SIG-M5 treated with dmso at 0.1 percent for 504 hours (cell line): ENCODE measurements at regions not wholly inside any gene's neighbourhood (a gene's known extent, or its start where the extent isn't known, plus 50 kb on each side); places are given as distances from the start of the nearest gene placed in this dataset.
A peak's percentile ranks its signal among the peaks of the same experiment; 100 is the strongest.

Experiments
- DNase-seq: peaks from one replicate; lab custom pipeline; 2025; ENCODE audit not compliant: unreplicated experiment; lab: John Stamatoyannopoulos, UW

DNA sequence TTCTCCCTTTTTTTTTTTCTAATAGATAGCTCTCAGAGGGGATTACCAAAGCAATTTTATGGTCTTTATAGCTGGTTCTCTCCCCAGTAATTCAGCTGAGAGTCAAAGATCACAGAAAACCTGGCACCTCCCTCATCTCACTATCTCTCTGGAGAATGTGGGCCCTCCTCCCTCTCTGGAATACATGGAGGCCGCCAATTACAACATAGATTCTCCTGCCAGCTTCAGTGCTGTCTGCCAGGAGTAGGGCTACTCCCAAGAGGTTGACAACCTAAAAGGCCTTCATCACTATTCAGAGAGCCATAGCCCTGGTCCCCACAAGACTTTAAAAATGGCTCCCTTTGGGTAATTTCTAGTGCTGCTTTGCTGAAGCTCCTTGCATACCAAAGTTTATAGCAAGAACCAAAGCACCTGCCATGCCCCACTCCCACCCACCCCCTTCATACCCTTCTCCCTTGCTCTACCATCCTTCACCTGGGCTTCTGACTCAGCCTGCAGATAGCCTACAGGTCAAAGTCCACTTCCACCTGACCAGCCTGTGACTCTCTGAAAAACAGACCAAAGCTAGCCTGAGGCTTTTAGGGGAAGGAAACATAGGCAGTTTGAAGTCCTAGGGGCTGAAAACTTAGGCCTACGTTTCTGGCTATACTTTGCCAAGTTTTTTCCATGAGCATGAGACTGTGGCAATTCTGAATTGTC is 472.3 kb downstream of the TNS1 start:
- no peak for DNase-seq

DNA sequence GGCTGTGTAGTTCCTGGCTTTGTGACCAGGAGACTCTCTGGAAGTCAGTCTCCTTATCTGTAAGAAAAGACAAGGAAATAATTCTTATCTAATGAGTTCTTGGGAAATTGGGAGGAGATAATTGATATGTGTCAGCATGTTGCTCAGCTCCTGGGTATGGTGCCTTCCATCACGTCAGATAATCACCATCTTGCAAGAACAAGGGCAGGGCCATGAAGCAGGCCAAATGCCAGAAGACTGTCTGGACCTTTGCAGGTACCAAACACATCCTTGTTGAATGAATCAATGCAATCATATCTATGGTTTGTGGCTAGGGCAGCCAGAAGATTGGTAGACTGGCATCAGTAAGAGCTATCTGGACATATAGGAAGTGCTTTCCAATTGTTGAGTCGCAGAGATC is 473.5 kb downstream of the TNS1 start:
- no peak for DNase-seq

DNA sequence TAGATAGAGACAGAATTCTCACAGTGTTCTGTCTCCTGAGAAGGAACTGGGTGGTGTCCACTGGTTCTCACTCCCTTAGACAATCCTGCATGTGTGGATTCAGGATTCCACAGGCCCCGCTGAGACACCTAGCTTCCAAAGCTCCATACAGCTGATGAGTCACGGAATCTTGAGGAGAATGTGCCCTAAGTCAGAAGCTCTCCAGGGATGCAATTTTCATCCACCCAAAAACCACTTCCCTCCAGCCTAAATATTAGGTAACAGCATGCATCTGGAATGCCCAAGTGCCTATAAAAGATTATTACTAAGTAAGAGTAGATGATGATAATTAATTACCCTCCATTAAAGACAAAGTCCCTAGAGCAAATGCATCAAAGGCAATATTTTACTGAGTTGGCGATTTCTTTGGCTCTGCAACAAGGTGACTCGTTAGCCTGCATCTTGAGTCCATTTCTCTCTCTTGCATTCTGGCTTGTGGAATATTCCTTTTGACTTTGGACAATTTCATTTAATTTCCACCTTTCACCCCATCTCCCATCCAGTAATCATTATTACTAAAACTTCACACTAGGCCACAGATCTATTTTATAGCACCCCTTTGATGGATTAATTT is 475.1 kb downstream of the TNS1 start:
- no peak for DNase-seq

DNA sequence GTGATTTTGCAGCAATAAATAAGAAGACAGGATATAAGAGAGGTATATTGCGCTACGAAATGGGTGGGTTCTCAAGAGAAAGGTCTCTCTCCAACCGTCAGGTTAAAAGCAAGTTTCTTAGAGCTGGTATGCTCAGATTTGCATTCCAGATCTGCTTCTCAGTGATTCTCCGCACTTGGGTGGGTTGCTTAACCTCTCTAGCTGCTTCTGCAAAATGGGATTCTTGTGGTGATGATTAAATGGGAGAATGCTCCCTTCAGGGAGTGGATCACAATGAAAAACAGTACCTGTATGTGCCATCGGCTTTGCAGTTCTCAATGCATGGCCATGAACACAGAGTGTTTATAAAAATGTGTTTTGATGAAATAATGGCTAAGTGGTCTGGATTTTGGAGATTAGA is 477.7 kb downstream of the TNS1 start:
- DNase-seq: no peak

DNA sequence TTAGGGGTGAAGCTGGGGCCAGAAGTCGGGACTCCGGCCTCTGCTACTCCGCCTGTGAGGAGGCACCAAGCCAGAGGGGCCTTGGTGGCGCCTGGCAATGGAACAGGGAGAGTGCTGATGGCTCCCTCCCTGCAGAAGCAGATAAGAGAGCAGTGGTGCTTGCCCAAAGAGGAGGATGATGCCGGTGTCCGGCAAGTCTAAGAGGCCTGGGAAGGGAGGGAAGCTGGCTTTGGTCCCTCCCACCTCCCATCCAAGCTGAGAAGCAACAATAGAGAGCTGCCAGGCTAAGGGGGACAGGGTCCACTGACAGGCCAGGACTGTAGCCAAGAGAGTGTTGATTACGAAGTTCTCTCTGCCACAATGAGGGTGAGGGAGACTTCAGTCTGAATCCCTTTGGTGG is 479.5 kb downstream of the TNS1 start:
- DNase-seq: no peak

DNA sequence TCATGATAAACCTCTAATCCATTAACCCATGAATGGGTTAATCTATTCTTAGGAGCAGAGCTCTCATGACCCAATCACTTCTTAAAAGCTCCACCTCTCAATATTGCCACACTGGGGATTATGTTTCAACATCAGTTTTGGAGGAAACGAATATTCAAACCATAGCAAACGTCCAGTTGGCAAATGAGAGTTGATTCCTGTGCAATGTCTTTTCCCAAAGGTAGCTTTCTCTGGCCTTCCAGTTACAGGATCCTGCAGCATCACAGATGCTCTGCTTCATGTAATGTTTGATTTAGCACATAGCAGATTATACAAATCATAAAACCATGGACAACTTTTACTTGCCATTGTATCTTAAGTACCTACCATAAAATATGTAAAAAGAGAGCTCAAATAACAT is 481.0 kb downstream of the TNS1 start:
- peak; percentile 15 for DNase-seq

DNA sequence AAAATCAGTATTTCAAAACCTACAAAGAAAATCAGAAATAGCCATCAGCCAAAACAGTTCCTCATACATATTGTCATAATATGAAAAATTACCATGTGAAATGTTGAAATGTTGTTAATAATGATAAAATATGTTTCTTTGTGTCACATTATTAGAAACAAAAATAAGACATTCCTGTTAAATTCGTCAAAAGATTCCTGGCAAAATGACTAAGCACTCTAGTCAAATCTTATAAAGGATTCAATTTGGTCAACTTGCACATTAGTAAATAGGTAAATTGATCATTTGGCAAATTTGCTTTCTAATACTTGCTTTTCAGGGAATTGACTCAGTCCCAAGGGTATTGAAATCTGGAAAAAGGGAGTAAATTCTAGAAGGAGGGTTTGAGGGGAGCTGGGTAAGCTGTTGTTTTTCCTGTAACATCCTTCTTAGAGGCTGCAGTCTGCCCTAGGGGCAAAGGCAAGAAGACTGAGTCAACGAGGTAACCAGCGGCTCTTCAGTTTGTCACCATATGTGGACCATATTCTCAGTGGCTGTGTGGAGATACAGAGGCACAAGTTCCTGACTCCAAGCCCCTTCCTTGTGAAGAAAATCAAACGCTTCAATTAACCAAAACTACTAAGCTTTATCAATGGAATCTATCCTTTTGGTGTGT is 482.3 kb downstream of the TNS1 start:
- no peak for DNase-seq

DNA sequence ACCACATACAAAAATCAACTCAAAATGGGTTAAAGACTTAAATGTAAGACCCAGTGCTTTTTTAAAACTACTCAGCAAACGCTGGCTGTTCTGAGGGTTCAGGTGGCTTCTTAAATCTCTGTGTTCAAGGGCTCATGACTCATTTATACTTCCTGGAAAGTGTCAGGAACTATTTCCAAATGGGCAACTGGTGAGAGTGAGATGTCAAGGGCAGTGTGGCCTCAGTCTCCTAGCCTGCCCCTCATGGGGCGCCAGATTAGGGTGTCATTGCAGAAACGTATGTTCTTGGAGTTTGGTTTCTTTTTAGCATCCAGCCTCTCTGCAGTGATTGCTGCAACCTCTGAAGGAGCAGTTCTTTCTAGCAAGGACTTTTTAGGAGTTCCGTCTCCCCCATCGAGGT is 485.4 kb downstream of the TNS1 start:
- DNase-seq: no peak

DNA sequence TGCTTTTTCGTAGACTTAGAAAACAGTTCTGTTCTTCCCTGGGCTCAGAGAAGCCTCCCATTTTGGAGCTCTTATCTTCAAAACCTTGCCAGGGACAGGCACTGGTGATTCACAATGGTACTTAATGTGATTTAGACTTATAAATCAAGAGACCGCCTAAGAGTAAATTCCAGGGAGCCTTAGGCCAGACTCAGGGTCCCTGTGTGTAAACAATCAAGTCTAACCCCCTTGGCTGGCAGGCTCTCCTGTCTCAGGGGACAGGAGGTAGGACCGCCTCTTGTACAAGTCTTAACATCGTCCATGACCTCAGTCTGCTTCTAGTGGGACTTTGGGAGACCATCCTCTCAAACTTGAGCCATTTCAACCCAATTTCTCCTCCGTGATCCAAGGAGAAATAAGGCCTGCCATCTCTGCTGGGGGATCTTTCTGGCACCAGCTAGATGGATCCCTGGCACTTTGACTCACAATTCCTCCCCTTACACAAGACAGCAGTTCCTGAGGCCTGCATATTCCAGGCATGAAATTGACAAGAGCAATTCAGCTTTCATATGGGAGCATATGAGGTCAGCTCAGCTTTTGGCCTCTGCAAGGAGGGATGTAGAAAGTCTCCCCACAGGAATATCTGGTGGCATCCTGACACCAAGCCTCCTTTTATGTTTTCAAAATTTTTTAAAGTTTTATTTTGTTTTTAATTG is 487.0 kb downstream of the TNS1 start:
- DNase-seq: no peak

DNA sequence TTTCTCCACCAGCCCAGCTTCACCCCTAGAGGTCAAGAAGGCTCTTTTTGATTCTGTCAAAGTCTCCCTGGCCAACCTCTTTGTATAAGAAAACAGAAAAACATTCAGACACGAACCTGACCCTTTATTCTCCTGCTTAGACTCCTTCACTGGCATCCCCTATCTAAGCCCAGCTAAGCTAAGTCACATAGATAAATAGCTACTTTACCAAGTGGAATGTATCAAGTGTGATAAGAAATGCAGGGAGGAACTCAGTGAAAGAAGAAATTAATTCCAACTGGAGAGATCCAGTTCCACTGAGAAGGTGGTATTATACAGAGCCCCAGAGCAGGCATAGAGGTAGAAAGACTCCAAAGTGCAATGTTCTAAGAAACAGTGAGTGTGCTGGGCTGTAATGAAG is 489.5 kb downstream of the TNS1 start:
- DNase-seq: no peak

DNA sequence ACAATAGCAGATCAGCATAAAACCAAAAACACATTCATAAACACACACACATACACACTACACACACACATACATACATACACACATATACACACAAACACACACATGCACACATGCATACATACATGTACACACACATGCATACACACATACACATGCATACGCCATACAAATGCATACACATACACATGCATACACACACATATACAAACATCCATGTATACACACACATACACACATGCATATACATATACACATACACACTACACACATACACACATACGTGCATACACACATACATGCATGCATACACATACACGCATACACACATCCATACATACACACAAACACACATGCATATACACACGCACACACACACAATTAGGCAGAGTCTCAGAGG is 490.1 kb downstream of the TNS1 start:
- DNase-seq: no peak

DNA sequence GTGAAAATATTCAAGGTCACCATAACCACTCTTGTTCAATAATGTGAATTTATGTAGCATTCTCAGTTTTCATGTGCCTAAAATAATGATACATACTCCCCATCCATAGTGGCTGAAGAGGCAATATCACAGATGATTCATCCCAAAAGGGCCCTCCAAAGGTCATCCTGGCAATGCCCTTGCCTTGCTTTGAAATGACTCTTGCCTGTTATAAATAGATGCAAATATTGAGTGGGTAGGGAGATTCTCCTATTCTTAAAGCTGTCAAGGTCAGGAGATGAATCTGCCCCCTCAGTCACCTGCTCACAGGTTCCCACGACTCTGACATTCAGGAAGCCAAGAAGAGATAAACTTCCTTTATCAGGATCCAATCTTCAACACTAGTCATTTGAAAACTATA is 490.5 kb downstream of the TNS1 start:
- DNase-seq: no peak

DNA sequence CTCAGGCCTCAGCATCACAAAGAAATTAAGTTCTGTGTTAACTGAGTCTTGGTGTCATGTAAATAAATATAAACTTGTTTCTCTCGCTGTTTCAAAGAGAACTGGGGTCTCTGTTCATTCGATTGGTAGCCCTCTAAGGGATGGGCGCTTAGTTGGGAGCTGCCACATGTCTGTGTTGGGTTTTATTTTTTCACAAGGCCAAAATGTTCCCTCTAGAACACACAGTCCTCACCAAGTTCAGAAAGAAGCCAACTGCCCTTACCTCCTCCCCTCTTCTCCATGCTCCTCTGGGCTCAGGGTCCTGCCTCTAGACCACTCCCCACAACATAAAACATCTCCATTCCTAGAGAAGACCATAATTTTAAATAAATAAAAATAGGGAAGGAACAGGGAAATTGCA is 490.9 kb downstream of the TNS1 start:
- DNase-seq: no peak

DNA sequence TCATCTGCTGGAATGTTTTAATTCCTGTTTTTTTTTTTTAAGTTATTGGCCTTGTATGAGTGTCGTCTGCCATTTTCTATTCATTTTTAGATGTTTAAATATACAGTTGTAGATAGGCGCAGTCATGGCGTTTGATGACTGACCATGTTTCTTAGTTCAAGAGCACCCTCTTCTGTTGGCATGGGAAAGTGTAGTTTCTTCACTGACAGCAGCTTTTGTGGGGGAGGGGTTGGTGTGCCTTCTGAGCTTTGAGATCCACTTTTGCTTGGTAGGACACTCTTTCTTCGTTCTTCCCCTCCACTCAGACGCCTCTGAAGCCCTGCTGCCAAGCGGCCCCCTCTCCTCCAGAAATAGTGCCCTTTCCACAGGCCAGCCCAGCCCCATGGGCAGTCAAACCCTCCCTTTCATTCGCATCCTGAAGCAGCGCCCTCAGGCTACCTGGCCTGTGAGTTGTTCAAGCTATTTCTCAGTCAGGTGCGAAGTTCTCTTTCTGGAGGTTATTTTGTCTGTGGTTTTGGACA is 492.0 kb downstream of the TNS1 start:
- peak; percentile 81 for DNase-seq

DNA sequence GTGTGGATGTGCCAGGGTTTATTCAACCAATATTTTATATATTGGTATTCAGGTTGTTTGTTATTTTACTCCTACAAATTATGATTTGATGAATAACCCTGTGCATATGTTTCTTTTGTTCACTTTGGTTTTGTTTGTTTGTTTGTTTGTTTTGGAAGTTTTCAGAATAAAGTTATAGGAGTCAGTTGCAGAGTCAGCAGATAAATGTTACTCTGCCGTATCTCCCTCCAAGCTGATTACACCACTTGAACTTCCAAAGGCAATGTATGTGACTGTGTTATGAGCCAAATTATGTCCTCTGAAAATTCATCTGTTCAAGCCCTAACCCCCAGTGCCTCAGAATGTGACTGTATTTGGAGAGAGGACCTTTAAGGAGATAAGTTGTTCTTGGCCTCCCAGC is 497.5 kb downstream of the TNS1 start:
- no peak for DNase-seq

DNA sequence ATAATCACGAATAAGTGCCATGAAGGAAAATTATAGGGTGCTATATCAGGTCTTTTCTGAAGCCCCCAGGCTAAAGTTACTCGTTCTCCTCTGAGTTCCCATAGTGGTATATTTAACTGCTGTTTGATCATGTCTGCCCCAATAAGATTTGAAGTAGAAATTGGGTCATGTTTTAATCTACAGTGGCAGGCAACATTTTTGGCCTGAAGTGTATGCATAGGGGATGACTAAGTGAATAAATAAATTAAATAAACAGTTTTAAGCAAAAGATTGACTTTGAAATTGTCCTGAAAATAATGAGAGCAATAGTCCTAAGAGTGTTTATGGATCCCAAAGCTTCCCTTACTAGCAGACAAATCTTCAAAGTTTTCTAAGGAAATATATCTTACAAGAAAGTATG is 500.9 kb downstream of the TNS1 start:
- no peak for DNase-seq

DNA sequence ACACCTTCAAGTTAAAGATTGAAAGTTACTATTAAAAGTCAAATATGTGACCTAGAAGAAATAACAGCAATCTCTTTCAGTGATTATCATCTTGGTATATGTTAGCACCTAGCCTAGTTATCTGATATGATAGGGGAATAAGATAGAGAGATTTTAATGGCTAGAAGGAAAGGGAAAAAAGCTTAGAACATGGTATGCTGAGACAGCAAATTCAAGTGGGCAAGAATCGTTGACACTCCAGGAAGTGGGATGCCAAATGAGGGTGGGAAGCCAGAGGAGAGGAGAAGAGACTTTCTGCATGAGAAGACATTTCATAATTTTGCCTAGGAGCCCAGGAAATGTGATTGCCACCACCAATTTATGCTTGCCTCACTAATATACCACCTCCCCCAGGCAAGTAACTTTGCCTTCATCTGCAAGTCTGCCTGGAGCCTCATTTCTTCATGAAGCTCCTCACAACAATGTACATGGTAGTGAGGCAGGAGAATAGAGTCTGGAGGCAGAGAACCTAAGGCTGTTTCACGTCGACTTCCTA is 504.9 kb downstream of the TNS1 start:
- DNase-seq: no peak

DNA sequence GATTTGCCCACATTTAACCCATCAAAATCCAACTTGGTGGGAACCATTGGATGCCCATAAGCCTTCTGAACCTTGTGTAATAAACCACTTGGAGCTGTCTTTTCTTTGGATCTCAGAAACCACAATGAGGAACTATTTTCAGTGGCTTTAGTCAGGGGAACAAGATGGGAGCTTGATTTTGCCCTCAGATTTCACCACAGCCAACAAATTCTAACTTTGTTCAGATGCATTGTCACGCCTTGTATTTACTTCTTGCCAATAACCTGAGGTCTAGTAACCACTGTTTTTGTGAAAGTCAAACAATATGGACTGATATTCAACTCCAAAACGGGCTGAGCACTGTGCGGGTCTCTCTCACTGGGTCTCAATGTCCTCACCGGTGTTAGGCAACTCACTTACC is 508.2 kb downstream of the TNS1 start:
- DNase-seq: no peak

DNA sequence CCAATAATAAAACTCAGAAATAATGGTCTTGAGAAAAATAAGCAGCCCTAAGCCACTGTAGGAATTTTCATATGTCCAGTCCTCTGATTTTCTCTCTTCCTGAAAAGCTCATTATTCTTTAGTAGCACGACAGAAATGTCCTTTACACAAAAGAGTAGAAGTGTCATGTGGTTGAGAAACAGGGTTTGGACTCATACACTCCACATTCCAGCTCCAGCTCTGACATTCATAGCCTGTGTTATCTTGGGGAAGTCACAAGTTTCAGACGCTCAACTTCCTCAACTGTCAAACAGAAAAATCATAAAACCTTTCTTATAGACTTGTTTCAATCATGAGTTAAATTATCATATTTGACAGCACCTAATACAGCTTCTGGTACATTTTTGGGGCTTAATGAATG is 511.5 kb downstream of the TNS1 start:
- DNase-seq: peak; percentile 11

DNA sequence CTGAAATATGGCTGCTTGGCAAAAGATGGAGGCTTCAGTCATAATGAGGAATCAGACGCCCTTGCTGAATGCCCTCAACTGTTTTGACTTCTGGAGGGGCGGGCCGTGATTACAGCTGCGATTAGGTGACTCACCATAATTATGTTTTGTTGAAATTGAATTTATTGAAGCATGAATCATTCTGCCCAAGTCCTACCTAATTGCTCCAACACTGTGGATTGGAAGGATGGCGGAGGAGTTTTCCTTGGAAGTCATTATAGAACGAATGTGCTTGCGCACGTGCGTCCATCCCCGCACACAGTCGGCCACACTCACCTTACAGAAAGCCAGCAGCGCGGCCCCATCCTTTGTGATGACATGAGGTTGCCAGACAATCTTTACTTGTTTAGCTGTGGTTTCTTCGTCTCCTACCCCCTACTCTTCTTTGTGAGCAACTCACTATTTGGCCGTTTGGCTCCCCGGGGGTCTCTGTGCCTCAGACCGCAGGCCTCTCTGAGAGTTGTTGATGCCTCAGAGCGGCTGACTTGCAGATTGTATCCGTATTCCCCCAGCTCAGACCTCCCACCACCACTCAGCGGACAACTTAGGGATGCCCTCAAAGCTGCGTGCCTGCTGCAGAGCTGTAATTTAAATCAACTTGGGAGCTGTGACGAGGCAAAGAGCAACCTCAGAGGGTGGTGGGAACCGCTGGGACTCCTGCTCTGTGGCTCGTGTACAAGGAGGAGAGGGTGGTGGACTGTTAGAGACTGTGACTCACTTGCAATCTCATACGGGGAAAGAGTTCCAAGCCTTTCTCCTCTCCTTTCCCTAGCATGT is 513.4 kb downstream of the TNS1 start:
- DNase-seq: no peak

DNA sequence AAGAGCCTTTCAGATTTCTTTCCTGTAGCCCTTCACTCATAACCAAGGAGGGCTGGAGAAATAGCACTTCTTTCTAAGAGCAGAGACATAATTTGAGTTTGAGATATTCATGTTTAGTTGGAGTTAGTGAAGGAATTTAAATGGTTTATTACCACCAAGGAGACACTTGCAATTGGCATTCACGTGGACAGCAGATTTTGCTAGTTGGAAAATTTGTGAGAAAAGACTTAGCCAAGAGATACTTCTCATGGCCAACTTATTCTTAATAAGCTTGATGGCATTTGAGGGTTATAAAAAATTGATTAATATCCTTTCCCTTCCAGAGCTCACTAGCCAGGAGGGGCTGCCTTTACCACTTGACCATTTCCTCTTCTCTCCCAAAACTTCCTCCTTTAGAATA is 518.7 kb downstream of the TNS1 start:
- DNase-seq: no peak
